GM21576 (cell line): ENCODE measurements at regions not wholly inside any gene's neighbourhood (a gene's known extent, or its start where the extent isn't known, plus 50 kb on each side); places are given as distances from the start of the nearest gene placed in this dataset.

Experiments used
- ATAC-seq: cut with Tn5 transposase; IDR thresholded peaks from one replicate; pipeline ENCODE4 v1.9.1; 2021; ENCODE audit warnings: mild to moderate bottlenecking, moderate library complexity; ENCODE audit not compliant: unreplicated experiment

- ATAC-seq, result no peak
These were observed 238.1 kb upstream of the BLID start for GRCh38 chr11:122354025-122354697.

- no peak for ATAC-seq
These were observed 237.5 kb upstream of the BLID start for GRCh38 chr11:122353561-122353960.

- no peak for ATAC-seq
These were observed 232.8 kb upstream of the BLID start for GRCh38 chr11:122348659-122349409.

- ATAC-seq, result no peak
These were observed 230.0 kb upstream of the BLID start for GRCh38 chr11:122346006-122346405.

GRCh38 chr11:122345586-122345985 lies 229.6 kb upstream of the BLID start:
- ATAC-seq, result no peak

GRCh38 chr11:122344215-122344614 lies 228.2 kb upstream of the BLID start:
- no peak for ATAC-seq

GRCh38 chr11:122343210-122343609 lies 227.2 kb upstream of the BLID start:
- ATAC-seq, result no peak

GRCh38 chr11:122342089-122342744 lies 226.2 kb upstream of the BLID start:
- ATAC-seq, result no peak

GRCh38 chr11:122341477-122341876 lies 225.5 kb upstream of the BLID start:
- ATAC-seq, result no peak

GRCh38 chr11:122340607-122341290 lies 224.7 kb upstream of the BLID start:
- ATAC-seq, result no peak

- no peak for ATAC-seq
These were observed 223.5 kb upstream of the BLID start for GRCh38 chr11:122339436-122340060.

GRCh38 chr11:122337704-122338103 lies 221.7 kb upstream of the BLID start:
- no peak for ATAC-seq

GRCh38 chr11:122337241-122337640 lies 221.2 kb upstream of the BLID start:
- no peak for ATAC-seq

GRCh38 chr11:122336706-122337105 lies 220.7 kb upstream of the BLID start:
- ATAC-seq, result no peak

- ATAC-seq, result no peak
These were observed 218.7 kb upstream of the BLID start for GRCh38 chr11:122334546-122335339.

- ATAC-seq, result no peak
These were observed 217.5 kb upstream of the BLID start for GRCh38 chr11:122333467-122333866.

- no peak for ATAC-seq
These were observed 215.1 kb upstream of the BLID start for GRCh38 chr11:122331079-122331478.

- no peak for ATAC-seq
These were observed 214.4 kb upstream of the BLID start for GRCh38 chr11:122330279-122330965.

- ATAC-seq, result no peak
These were observed 211.5 kb upstream of the BLID start for GRCh38 chr11:122327528-122327927.
